Suprapubic skin (tissue), 4 donors: ENCODE measurements at regions not wholly inside any gene's neighbourhood (a gene's known extent, or its start where the extent isn't known, plus 50 kb on each side); places are given as distances from the start of the nearest gene placed in this dataset.

Experiments
- DNase-seq, 2 donors: peaks; one replicate each; pipeline ENCODE4 v3.0.0-alpha.2; 2019; ENCODE audit warnings: low spot score in 2 of 2
- H3K27ac ChIP-seq: fragments of 200-600 bp; sonication (generic); one replicate; pipeline ENCODE4 v1.5.1; 2019
- H3K27me3 ChIP-seq: fragments of 200-600 bp; sonication (generic); one replicate; pipeline ENCODE4 v1.5.1; 2019
- H3K36me3 ChIP-seq: fragments of 200-600 bp; sonication (generic); one replicate; pipeline ENCODE4 v1.5.1; 2019
- H3K4me1 ChIP-seq: fragments of 200-600 bp; sonication (generic); one replicate; pipeline ENCODE4 v1.5.1; 2019
- H3K4me3 ChIP-seq: fragments of 200-600 bp; sonication (generic); one replicate; pipeline ENCODE4 v1.5.1; 2019; ENCODE audit warnings: mild to moderate bottlenecking
- H3K9me3 ChIP-seq: fragments of 200-600 bp; sonication (generic); one replicate; pipeline ENCODE4 v1.5.1; 2019
- EP300 ChIP-seq: sonication (generic); formaldehyde crosslinking; IDR thresholded peaks from one replicate; pipeline ENCODE4 v1.6.1; 2017; ENCODE audit warnings: antibody characterized with exemption
- POLR2A ChIP-seq, 2 donors: fragments of 450-650 bp; IDR thresholded peaks; one replicate each; pipeline ENCODE4 v1.6.1; 2017; ENCODE audit warnings: antibody characterized with exemption in 2 of 2, mild to moderate bottlenecking in 2 of 2, moderate library complexity in 2 of 2
- POLR2AphosphoS5 ChIP-seq, 3 donors: sonication (generic); formaldehyde crosslinking; IDR thresholded peaks; one replicate each; pipeline ENCODE4 v1.6.1; 2017; ENCODE audit warnings: antibody characterized with exemption in 3 of 3
- WGBS: methylation state at CpG from one replicate; pipeline ENCODE4 v1.1.5; 2018; 5-methylcytosine and 5-hydroxymethylcytosine counted together
- TF ChIP-seq, protein P1 (sequence below), 2 donors: fragments of 200-600 bp in 1 of 2; fragments of 450-650 bp in 1 of 2; sonication (generic) in 1 of 2; IDR thresholded peaks; one replicate each; pipeline ENCODE4 v1.5.1; 2016 to 2019; ENCODE audit warnings: antibody characterized with exemption in 2 of 2, mild to moderate bottlenecking in 1 of 2, moderate library complexity in 1 of 2

DNA sequence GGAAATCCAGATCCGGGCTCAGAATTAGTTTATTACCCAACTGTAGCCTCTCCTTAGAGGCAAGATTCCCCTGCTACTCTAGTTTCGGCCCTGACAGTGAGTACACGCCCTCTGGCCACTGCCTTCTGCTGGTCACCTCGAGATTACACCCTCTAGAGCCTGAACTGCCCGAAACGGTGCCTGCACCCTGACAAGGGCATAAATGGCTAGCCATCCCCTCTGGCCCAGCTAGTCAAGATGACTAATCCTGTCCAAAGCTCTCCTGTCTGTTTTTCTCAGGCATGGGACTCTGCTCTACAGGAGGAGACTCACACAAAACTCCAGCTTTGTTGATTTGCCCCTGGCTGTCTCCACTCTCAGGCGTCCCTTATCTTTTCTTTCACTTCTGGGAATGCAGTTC lies 150.5 kb upstream of the UBE2E2 start:
- 75% methylated on average over 7 of the region's 7 CpGs for WGBS
- no peak overlapping the region for H3K4me3 ChIP-seq
- no peak overlapping the region for H3K27ac ChIP-seq
- no peak for DNase-seq
- no peaks in the 10 kb centered on the region for H3K9me3 ChIP-seq
- no peaks in the 10 kb centered on the region for H3K4me1 ChIP-seq
- no peak for TF ChIP-seq EP300
- TF ChIP-seq POLR2A (IDR thresholded peaks at IDR 0.05), result no peak
- TF ChIP-seq, protein P1, sequence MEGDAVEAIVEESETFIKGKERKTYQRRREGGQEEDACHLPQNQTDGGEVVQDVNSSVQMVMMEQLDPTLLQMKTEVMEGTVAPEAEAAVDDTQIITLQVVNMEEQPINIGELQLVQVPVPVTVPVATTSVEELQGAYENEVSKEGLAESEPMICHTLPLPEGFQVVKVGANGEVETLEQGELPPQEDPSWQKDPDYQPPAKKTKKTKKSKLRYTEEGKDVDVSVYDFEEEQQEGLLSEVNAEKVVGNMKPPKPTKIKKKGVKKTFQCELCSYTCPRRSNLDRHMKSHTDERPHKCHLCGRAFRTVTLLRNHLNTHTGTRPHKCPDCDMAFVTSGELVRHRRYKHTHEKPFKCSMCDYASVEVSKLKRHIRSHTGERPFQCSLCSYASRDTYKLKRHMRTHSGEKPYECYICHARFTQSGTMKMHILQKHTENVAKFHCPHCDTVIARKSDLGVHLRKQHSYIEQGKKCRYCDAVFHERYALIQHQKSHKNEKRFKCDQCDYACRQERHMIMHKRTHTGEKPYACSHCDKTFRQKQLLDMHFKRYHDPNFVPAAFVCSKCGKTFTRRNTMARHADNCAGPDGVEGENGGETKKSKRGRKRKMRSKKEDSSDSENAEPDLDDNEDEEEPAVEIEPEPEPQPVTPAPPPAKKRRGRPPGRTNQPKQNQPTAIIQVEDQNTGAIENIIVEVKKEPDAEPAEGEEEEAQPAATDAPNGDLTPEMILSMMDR (IDR thresholded peaks at IDR 0.05), result no peak
- no peak for TF ChIP-seq POLR2AphosphoS5 (IDR thresholded peaks at IDR 0.05)
- no peaks in the 10 kb centered on the region for H3K27me3 ChIP-seq
- H3K36me3 ChIP-seq, result no peaks in the 10 kb centered on the region

- Histone ChIP-seq H3K4me1 (no peaks in the 10 kb centered on the region), H3K36me3 (no peaks in the 10 kb centered on the region), H3K27ac (no peak overlapping the region), H3K27me3 (no peaks in the 10 kb centered on the region), H3K4me3 (no peak overlapping the region), H3K9me3 (no peaks in the 10 kb centered on the region)
- DNase-seq, result no peak
- TF ChIP-seq POLR2AphosphoS5 (IDR thresholded peaks at IDR 0.05) (no peak), EP300 (no peak), POLR2A (IDR thresholded peaks at IDR 0.05) (no peak)
- TF ChIP-seq, protein P1 (IDR thresholded peaks at IDR 0.05), result no peak
- 76% methylated on average over 2 of the region's 2 CpGs for WGBS
Measured at GRCh38 chr3:23055733-23056376, 147.3 kb upstream of the UBE2E2 start.

GRCh38 chr3:23062582-23062981 lies 140.5 kb upstream of the UBE2E2 start:
- WGBS, result 92% methylated on average over 1 of the region's 1 CpG
- no peak for DNase-seq
- Histone ChIP-seq H3K4me3 (no peak overlapping the region), H3K27ac (no peak overlapping the region), H3K9me3 (no peaks in the 10 kb centered on the region), H3K4me1 (no peaks in the 10 kb centered on the region), H3K27me3 (no peaks in the 10 kb centered on the region), H3K36me3 (no peaks in the 10 kb centered on the region)
- no peak for TF ChIP-seq EP300

GRCh38 chr3:23062982-23063381 lies 140.1 kb upstream of the UBE2E2 start:
- WGBS, result 91% methylated on average over 1 of the region's 1 CpG
- TF ChIP-seq POLR2A (IDR thresholded peaks at IDR 0.05), result no peak
- TF ChIP-seq EP300, result no peak
- no peak for TF ChIP-seq POLR2AphosphoS5 (IDR thresholded peaks at IDR 0.05)
- TF ChIP-seq, protein P1 (IDR thresholded peaks at IDR 0.05), result no peak
- no peak for DNase-seq
- H3K9me3 ChIP-seq, result no peaks in the 10 kb centered on the region
- no peak overlapping the region for H3K4me3 ChIP-seq
- H3K27me3 ChIP-seq, result no peaks in the 10 kb centered on the region
- H3K36me3 ChIP-seq, result no peaks in the 10 kb centered on the region
- H3K27ac ChIP-seq, result no peak overlapping the region
- no peaks in the 10 kb centered on the region for H3K4me1 ChIP-seq

GRCh38 chr3:23067116-23067515 lies 136.0 kb upstream of the UBE2E2 start:
- H3K4me3 ChIP-seq, result no peak overlapping the region
- no peak overlapping the region for H3K27ac ChIP-seq
- no peaks in the 10 kb centered on the region for H3K36me3 ChIP-seq
- DNase-seq, result no peak
- no peaks in the 10 kb centered on the region for H3K27me3 ChIP-seq
- TF ChIP-seq POLR2AphosphoS5 (IDR thresholded peaks at IDR 0.05) (no peak), POLR2A (IDR thresholded peaks at IDR 0.05) (no peak), EP300 (no peak)
- TF ChIP-seq, protein P1 (IDR thresholded peaks at IDR 0.05), result no peak
- H3K9me3 ChIP-seq, result no peaks in the 10 kb centered on the region
- no peaks in the 10 kb centered on the region for H3K4me1 ChIP-seq
